AG08395 (cell line): ENCODE measurements at regions not wholly inside any gene's neighbourhood (a gene's known extent, or its start where the extent isn't known, plus 50 kb on each side); places are given as distances from the start of the nearest gene placed in this dataset.
"Not testable (repeated sequence)": the region's sequence is repeated elsewhere in the genome, so short reads cannot be mapped to it uniquely, and the experiment has no call there.

Source experiments
- DNase-seq: peaks from one replicate; pipeline ENCODE4 v3.0.0; 2012; ENCODE audit warnings: mixed read lengths, low spot score

DNA sequence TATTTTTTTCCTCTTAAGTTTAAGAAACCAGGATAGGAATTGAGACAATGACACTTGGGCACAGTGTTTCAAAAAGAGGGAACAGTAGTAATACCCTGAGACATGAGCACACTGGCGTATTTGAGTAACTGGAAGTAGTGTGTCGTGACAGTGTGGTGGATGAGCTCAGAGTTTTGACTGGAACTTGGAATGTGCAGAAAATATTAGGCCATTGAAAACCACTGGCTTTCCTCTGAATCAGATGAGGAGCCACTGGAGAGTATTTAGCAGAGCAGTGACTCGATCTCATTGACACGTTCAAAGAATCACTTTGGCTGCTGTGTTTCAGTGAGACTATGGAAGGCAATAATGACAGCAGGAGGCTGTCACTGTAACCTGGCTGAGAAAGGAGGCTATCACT, 1531.2 kb downstream of the STIM2 start:
- DNase-seq: peak; percentile 28

DNA sequence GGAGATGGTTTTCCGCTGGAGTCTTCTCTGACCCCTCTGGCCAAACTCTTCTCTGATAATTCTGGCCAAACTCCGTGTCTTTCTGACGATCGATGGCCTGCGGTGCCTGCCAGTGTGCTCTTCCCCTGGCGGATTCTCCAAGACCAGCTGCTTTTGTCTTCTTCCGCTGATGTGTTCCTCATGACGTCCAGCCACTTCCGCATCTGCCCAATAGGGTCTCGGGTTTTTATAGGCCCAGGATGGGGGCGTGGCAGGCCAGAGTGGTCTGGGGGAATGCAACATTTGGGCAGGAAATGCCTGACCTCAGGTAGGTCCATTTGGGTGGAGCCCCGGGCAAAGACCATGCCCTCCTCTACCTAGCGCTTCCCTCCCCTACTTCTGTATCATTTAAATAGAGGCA, 1542.1 kb downstream of the STIM2 start:
- DNase-seq: no peak

DNA sequence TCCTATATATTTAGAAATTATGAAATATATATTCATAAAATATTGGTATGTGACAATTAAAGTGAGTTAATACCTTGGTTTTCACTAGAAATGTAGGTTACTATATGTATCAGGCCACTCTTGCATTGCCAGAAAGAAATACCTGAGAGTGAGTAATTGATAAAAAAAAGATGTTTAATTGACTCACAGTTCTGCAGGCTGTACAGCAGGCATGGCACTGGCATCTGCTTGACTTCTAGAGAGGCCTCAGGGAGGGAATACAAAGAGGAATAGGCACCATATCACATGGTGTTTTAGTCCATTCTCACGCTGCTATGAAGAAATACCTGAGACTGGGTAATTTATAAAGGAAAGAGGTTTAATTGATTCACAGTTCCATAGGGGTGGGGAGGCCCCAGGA, 1560.6 kb downstream of the STIM2 start:
- no peak for DNase-seq

DNA sequence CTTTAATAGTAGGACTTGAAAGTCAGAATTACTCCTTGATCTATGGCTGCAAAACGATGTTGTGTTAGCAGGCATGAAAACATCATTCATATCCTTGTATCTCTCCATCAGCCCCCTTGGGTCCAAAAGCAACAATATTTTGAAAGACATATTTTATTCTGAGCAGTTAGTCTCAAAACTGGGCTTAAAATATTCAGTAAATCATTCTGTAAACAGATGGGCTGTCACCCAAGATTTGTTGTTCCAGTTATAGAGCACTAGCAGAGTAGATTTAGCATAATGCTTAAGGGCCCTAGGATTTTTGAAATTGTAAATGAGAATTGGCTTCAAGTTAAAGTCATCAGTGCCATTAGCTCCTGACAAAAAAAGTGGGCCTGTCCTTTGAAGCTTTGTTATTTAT, 1565.6 kb downstream of the STIM2 start:
- DNase-seq: no peak

DNA sequence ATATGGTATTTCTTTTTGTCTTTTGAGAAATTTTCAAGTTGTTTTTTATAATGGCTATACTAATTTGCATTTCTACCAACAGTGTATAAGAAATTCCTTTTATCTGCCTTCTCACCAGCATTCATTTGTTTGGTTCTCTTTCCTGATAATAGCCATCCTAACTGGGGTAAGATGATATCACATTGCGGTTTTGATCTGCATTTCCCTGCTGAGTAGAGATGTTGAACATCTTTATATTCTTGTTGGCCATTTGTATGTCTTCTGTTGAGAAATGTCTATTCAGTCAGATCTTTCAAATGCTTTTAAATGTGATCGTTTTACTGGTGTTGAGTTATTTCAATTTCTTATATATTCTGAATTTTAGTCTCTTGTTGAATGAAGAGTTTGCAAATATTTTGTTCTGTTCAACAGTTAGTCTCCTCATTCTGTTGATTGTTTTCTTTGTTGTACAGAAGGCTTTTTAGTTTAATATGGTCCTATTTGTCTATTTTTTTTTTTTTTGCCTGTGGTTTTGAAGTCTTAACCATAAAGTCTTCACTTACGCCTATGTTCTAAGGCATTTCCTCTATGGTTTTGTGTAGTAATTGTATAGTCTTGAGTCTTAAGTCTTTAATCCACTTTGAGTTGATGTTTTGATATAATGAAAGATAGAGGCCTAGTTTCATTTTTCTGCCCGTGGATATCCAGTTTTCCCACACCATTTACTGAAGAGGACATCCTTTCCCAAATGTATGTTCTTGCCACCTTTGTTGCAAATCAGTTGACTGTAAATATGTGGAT, 1566.9 kb downstream of the STIM2 start:
- DNase-seq: no peak

DNA sequence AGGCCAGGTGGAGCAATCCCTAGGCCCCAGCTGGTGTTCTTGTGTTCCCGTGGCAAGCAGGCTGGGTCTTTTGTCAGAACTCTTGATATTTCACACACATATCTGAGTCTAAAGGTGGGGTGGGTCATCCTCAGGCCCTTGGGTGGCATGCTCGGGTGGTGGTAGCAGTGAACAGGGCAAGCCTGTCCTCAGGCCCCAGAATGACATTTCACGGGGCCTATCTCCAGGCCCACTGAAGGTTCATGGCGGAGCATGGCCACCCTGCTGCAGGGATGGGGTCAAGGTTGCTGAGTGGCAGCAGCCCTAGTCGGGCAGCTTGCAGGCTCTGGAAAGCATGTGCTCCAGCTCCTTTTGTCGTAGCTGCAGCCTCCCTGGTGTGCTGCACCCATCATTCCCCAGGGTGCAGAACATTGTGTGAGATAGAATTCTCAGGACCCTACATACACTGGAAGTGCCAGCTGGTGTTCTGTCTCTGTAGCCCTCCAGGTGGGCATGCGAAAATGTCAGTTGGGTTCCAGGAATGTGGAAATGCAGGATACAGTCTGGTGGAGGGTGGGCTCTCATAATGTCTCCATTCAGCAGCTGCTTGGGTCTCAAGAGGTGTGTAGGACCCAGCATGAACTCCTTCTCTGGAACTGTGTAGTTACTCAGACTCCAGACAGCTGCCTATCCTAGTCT, 1571.8 kb downstream of the STIM2 start:
- DNase-seq: no peak

DNA sequence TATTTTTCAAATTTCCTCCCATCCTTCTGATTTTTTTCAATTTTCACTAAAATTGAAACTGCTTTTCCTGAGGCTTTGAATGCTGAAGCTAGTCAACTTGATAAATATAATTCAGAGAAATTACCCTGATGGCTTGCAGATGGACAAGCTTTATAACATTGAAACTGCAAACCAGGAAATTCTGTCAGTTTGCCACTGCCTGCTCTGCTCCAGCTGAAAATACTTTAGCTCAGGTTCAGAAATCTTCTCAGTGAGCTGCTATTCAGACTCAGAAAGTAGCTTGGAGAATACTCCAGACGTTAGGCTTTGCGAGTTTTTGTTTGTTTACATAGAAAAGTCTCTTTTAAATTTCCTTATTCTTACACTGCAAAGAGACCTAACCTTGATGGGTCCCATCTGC, 1574.7 kb downstream of the STIM2 start:
- DNase-seq: no peak

DNA sequence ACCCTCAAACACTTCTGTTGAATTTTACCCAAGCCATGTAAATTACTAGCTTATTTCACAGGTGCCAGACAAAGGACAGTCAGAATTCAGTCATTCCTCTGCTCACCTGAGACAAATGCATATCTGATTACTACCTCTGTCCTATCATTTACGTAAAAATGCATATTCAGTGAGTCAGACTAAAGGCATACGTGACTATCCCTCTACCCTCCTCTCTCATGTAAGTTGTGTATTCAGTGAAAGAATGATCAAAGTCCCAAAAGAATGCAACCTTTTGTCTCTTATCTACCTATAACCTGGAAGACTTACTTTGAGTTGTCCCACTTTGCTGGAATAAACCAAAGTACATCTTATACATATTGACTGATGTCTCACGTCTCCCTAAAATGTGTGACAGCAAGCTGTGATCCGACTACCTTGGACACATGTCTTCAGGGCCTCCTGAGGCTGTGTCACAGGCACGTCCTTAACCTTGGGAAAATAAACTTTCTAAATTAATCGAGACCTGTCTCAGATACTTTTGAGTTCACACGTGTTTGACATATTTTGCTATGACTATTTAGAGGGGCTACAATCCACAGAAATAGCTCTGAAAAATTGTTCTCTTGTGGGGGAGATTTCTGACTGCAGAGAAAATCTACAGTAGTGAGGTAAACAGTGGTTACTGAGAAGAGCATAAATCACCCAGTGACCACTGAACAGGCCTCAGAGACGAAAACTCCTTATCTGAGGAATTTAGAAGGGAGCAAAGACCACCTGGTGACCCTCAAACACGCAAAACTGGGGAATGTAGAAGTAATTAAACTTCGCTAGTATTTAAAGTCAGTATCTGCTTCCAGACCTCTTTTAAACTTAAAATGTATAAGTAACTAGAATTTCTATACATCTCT, 1575.8 kb downstream of the STIM2 start:
- DNase-seq: no peak

DNA sequence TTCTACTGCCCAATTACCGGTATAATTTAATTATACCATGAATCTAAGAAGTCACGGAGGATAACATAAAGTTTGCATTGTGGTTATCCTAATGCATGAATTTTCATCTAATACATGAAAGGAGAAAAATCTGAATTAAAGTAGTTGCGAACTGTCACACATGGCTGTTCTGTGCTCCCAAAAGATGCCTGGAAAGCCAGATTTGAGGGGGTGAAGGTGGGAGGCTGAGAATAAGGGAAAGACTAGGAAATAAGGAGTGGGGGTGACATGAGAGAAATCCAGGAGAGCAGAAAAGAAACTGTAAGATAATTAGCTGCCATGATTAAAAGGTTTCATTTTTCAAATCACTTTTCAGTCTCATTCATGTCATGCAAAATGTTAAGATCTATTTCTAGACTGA, 1582.7 kb downstream of the STIM2 start:
- no peak for DNase-seq

DNA sequence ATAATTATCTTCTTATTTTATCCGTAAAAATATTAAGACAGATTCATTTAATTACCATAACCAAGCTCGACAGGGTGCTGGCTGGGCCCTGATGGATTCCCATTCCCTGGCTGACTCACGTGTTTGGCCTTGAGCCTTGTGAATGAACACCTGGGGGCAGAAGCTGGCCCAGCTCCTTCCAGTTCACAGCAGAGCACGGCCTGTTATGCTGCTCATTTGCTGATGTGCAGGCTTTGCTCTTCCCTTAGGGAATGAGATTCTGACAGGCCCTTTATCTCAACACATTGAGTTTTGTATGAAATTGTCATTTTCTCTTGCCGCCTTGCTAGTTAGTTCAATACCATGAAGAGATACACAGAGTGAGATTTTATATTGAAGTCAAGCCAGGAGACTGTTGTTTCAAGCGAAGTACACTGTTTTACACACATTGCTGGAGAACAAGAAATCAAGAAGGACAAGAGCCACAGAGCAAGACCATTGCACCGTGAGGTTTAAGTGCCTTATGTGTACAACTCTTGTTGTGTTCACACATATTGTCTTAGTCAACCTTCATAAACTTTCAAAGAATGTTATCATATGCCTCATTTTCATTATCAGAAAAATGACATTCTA, 1583.3 kb downstream of the STIM2 start:
- no peak for DNase-seq

DNA sequence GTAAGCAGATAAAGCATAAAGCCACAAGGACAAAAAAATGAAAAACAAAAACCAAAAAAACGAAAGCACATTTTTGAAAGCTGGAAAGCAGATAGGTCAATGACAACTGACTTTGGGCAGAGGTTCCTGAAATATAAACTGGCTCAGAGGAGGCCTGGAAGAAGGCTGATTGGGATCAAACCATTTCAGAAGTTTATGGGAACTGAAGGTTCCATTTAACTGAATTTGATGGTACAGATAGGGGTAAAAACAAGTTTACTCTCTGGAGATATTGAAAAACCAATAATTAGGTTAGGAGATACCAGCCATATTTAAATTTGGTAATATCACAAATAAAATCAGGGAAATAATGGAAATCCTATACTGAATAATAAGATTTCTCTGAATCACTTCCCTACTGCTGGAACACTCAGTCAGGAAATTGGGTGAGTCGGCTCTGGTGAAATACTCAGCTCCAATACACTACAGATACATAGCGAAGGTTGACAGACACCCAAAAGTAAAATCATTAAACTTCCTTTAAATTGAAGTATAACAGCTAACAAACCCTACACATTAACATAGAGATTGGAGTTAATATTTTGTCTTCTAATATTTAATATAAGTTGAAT, 1584.3 kb downstream of the STIM2 start:
- no peak for DNase-seq

DNA sequence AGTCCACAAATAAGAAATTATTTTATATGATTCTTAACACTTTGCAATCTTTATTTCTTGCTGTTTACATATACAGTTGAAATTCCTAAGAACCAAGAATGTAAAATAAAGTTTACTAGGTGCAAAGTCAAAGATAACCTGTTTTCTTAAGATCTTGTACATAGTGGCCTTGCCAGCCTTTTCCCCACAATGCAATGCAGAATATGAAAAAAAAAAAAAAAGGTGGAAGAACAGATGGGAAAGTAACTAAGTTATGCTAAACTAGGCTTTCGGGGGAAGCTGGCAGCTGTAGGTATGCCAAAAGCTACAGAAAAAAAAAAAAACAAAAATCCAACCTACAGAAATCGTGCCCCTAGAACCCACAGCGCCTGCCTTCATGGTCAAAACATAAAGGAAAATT, 1588.4 kb downstream of the STIM2 start:
- no peak for DNase-seq

DNA sequence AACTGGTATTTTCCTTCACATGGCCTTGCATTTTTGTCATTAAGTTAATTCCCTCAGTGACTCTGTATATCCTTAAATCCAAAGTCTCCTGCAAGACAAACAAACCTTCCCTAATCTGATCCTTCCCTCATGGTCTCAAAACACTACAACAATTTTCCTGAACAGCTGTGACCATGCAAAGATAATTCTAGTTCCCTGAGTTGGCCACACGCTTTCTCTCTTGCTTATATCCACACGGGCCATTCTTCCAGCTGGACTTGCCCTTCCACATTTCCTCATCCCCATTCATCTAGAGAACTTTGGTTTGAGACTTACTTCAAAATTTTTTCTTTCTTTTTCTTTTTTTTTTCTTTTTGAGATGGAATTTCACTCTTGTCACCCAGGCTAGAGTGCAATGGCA, 1590.7 kb downstream of the STIM2 start:
- DNase-seq: no peak

DNA sequence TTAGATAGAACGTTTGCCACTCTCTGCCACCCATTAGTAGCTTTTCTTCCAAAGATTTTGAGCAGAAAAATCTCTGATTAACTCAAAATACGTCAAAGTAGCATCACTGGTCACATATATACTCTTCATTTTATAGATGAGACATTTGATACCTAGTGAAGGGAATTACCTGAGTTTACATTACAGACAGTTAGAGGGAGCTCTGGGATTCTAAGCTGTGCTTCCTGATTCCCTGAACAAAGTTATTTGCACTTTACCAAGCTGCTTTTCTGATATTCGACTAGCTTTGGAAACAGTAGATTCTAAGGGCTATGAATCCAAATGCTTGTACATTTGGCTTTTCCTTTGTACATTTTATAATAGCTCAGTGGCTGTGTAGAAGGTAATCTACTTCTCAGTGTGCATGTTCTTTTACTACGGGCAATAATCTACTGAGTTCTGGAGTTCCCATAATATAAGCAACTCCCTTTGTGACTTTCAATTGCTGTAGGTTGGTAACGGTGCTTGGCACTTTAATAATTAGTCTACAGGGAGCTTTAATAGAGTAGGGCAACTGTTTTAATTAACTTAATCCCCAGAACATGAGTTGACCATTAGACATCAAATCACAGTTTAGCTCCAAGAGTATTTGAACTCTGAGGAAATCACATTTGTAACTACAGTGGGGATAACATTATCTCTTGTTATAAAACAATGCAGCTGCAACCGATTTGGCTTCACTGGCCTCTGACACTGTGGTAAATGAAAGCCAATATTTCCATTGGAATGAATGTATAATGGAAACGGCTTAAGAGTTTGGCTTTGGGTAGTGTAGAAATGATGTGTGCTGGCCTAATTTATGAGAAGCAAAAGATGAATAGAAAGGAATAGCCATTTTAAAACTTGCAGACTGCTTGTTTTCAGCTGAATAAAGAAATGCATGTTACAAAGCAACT, 1602.4 kb downstream of the STIM2 start:
- DNase-seq: no peak

DNA sequence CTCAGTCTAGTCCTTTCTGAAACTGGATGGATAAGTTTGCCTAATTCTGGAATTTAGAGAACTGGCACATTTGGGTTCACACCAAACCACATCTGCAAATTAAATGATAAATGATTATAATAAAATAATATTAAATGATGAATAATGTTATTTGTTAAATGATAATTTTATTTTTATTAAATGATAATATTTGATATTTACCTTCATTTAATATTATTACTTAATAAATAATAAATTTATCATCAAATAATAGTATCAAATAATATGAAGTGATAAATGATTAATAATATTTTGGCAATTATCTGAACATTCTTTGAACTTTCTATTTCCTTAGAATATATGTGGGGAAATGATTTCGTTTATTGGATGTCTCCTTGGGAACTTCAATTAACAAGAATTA, 1604.2 kb downstream of the STIM2 start:
- DNase-seq: no peak

DNA sequence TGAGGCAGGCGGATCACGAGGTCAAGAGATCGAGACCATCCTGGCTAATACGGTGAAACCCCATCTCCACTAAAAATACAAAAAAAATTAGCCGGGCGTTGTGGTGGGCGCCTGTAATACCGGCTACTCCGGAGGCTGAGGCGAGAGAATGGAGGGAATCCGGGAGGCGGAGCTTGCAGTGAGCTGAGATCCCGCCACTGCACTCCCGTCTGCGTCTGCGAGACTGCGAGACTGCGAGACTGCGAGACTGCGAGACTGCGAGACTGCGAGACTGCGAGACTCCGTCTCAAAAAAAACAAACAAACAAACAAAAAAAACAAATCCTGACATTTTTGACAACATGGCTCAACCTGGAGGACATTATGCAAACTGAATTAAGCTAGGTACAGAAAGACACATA, 1606.2 kb downstream of the STIM2 start:
- DNase-seq: not testable (repeated sequence)

DNA sequence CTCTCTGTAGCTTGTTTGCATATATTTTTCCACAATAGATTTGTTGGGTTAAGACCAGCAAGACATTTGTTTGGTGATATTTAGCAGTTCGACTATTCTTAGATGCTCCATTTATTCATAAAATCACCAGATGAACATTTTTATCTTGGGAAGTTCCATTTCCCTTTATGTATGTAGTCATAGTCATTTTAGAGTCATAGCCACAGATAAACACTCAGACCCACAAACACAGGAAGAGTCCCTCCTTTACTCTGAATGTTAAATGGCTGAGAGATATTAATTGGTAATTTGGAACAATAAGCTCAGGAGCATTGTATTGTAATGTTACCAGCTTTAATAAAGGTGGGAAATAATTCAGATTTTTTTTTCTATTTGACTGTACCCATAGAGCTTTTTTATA, 1608.7 kb downstream of the STIM2 start:
- DNase-seq: no peak

DNA sequence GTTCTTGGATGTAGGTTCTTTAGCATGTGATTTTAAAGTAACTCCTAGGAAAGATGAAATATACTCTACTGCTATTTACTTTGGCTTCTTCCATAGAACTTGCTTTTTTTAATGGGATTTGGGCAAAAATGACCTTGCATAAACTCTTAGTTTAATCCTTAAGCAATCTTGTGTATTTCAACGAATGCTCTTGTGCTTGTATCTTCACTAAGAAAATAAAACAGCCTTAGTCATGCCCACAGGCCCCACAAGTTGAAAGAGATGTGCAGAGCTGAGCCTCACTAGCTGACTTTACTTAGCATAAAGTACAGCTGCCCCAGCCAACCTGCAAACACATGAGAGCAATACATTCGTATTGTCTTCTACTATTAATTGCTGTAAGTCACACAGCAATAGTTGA, 1609.2 kb downstream of the STIM2 start:
- DNase-seq: no peak

DNA sequence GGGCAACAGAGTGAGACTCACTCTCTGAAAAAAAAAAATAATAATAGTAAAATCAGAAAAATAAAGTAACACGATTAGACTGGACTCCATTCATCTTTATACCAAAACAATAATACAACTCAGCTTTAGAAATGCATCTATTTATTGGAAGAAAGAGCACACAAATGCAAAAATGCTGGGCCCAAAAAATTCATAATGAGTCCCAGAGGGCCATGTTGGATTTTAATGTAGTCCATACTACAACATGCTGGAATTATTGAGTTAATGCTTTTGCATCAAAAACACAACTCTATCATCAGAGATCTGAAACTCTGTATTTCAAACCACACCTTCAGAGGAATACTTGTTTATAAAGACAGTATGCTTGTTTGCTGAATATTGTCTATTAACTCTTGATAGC, 1614.7 kb downstream of the STIM2 start:
- no peak for DNase-seq

DNA sequence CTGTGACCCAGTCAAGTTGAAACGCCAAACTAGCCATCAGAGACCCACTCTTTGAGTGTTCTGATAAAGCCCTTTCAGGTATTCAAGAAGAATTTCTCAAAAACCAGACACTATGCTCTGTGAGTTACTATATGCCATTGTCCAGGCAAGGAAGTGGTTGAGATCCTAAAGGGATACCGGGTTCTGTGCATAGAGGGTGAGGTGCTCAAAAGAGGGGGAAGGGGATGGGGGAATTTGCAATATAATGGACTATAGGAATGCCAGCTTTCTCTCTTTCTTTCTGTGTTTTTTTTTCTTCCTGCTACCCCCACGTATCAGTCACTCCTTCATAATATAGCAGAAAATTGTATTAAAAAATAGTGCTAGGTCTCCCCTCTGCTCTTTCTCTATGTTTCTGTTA, 1619.0 kb downstream of the STIM2 start:
- DNase-seq: no peak

DNA sequence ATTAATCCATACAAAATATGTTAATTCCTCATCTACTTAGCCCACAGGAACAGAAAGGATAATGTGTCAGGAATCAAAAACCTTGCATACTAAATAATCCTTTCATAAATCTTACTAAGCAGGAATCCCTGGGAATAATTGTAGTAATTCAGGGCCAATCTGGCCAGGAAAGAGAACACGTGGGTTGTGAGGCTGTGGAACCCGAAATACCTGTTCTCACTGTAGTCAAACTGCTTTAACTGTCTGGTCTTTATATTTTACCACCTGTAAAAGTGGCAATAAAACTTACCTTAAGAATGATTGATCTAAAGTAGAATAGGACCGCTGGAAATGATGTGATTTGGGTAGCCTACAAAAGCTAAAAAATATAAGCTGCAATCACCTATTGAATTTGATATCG, 1620.9 kb downstream of the STIM2 start:
- DNase-seq: no peak
